Adrenal gland (tissue), 5 donors: ENCODE measurements at regions not wholly inside any gene's neighbourhood (a gene's known extent, or its start where the extent isn't known, plus 50 kb on each side); places are given as distances from the start of the nearest gene placed in this dataset.

Experiments
- CTCF ChIP-seq, 6 experiments: fragments of 450-650 bp in 4 of 6; fragments of 200-600 bp in 2 of 6; sonication (generic) in 1 of 6; IDR thresholded peaks; 1 replicate in 5 of 6; 2 replicates in 1 of 6; pipeline versions ENCODE4 v1.5.1 to v1.8.0; 2016 to 2021; ENCODE audit warnings: antibody characterized with exemption in 6 of 6, mild to moderate bottlenecking in 2 of 6, moderate library complexity in 1 of 6
- POLR2A ChIP-seq, 2 donors: fragments of 450-650 bp; IDR thresholded peaks; one replicate each; pipeline ENCODE4 v1.6.1; 2017; ENCODE audit warnings: antibody characterized with exemption in 2 of 2, mild to moderate bottlenecking in 2 of 2, moderate library complexity in 1 of 2
- donor health status: DM: no; HTN: no; CAD: no.

- TF ChIP-seq CTCF (IDR thresholded peaks at IDR 0.05), result no peak
- TF ChIP-seq POLR2A (IDR thresholded peaks at IDR 0.05), result no peak
Observed at GRCh38 chr16:49967012-49967559, 57.9 kb upstream of the CNEP1R1 start.
